GM12873 (cell line): ENCODE measurements at regions not wholly inside any gene's neighbourhood (a gene's known extent, or its start where the extent isn't known, plus 50 kb on each side); places are given as distances from the start of the nearest gene placed in this dataset.

Experiments used
- TF ChIP-seq, protein P1 (sequence below): IDR thresholded peaks from 2 replicates; pipeline ENCODE4 v1.5.1; 2012; ENCODE audit warnings: low read depth, mild to moderate bottlenecking, moderate library complexity, low read length, control low read depth; ENCODE audit not compliant: insufficient read depth; ENCODE audit errors: missing control alignments

DNA sequence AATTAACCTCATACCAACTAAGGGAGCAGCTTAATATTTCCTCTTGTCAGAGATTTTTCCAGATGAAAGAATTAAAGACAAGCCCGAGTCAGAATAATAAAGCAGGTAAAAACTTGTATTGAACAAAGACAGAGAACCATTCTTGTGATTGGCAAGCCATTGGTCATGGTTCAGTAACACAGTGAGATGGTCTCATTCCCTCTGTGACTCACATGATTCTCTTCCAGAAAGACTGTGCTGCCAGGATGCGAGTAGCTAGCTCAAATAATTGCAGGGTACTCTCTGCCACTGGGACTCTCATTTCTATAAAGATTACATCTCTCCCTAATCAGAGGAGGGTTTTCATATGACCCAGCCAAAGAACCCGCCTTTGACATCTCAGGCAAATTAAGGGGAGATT lies 179.4 kb downstream of the PHLDA1 start:
- TF ChIP-seq, protein P1, sequence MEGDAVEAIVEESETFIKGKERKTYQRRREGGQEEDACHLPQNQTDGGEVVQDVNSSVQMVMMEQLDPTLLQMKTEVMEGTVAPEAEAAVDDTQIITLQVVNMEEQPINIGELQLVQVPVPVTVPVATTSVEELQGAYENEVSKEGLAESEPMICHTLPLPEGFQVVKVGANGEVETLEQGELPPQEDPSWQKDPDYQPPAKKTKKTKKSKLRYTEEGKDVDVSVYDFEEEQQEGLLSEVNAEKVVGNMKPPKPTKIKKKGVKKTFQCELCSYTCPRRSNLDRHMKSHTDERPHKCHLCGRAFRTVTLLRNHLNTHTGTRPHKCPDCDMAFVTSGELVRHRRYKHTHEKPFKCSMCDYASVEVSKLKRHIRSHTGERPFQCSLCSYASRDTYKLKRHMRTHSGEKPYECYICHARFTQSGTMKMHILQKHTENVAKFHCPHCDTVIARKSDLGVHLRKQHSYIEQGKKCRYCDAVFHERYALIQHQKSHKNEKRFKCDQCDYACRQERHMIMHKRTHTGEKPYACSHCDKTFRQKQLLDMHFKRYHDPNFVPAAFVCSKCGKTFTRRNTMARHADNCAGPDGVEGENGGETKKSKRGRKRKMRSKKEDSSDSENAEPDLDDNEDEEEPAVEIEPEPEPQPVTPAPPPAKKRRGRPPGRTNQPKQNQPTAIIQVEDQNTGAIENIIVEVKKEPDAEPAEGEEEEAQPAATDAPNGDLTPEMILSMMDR: no peak

DNA sequence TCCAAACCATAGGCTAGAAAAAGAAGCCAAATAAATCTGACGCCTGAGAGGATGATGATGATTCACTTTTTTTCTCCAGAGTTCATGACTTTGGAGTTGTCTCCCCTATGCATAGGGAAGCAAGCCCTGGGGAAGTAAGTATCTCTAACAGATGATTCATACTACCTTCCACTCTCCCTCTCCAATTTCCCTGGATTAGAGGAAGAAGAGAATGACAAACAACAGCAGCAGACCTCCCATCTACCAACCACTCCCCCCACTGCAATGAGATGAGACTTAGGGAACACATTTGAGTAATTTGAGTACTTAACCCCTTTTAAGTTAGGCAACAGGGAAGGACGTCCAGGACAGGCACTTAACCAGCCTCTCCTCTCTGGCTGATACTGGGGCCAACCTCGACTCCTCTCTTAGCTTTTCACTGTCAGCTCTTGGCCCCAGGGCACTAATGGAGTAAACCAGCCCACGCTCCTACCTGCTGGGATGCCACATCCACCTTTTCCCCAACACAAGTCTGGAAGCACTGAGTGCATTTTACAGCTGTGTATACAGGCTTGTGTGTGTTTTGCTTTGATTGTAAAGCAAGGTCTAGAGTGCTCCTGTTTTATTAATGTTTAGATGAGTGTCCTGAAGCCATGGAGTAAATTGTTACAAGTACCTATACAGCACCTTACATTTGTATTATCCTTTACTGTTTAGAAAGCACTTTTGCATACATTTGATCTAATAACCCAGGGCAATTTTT lies 180.7 kb downstream of the PHLDA1 start:
- TF ChIP-seq, protein P1: no peak

DNA sequence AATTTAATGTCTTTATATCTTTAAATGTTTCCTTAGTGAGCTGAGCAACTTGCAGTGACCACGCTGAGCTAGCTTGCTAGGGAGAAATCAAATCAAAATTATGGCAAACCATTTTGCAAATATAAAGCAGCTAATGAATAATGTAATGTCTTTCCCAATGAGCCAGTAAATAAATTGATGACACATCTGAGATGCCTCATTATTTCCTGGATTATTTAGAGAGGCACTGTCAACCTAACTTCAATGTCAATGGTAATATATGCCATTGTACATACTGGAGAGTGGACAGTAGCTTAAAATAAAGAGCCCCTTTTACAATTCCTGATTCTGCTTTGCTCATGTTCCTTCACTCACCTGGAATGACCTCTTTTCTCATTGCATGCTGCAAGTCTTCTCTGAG lies 182.6 kb downstream of the PHLDA1 start:
- TF ChIP-seq, protein P1: no peak

DNA sequence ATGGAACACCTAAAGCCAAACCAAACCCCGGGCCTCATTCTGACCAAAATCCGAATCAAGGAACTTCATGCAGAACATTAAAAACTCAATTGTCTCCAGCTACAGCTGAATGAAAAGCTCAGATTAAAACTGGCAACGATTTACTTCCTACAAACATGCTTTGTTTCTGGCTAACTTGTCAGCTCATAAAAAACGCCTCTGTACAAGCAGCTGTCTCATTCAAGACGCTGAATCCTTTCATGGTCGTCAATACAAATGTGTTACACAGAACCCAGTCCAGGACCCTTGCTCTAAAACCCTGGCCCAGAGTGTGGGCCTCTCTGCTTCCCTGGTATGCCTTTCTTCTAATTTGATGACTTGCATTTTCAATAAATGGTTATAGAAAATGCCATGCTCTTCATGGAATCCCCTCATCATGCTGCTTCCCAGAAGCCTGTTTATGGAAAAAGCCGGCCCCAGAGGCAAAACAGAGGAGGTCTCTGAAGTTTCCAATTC lies 183.1 kb downstream of the PHLDA1 start:
- TF ChIP-seq, protein P1: no peak

DNA sequence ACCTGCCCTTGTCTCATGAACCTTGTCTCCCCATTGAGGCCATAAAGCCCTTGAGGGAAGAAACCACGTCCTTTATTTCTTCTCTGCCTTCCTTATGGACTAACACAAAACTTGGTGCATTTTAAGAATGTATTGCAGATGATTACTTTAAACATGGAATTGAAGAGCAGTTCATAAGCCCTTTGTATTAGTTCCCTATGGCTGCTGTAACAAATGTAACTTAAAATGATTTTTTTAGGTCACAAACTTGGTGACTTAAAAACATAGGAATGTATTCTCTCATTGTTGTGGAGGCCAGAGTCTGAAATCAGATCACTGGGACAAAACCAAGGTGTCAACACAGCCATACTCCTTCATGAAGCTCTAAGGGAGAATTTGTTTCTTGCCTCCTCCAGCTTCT lies 185.5 kb downstream of the PHLDA1 start:
- TF ChIP-seq, protein P1: no peak

DNA sequence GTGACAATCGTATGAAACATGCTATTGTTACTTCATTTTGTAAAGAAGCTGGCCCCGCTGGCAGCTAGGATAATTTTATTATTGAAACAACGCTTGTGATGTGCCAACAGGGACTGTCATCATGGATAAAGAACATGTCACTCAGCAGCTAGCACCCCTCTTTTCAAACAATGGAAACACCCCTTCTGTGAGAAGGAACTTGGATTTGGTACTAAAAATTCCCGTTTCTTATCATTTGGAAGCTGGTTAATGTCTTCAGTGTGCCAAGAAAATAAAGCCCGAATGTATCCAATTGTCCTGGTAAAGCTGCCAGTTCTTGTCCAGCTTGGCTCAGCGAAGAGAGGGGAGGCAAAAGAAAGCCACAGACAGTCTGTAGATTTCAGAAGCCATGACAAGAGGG lies 186.6 kb downstream of the PHLDA1 start:
- TF ChIP-seq, protein P1: no peak

DNA sequence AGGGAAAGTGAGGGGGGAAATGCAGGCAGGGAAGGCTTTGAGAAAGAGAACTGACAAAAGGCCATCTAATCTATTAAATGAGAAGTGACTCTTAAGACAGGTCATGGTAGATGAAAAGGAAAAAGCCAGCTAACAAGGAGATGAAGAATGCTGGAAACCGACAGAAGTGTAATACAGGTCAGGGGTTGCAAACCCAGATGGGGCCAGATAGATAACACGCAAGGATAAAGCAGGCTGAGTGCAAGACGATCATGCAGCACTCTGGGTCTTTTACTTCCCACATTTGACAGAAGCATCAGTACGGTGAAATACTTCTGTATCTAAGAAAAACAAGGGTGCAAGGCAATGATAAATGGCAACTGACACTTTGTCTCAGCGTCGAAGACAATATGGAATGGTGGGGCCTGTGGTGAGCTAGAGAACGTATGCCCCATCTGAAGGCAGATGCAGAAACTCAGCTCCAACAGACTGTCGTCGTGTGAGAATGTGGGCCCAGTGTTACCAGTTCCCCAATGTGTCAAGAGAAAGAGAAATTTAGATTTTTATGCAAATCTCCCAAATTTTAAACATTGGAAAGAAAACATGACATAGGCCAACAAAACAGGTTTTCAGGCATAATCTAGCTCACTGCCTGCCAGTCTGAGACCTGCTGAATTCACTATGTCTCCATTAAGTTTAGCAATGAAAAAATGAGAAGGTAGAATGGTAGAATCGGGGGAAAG lies 187.4 kb downstream of the PHLDA1 start:
- TF ChIP-seq, protein P1: no peak
